Stimulated activated CD8-positive, alpha-beta memory T cell treated with anti-CD3 and anti-CD28 coated beads, Interleukin-7, amount 100 ng/mL, for 24 hours (primary cell): ENCODE measurements at regions not wholly inside any gene's neighbourhood (a gene's known extent, or its start where the extent isn't known, plus 50 kb on each side); places are given as distances from the start of the nearest gene placed in this dataset.

Experiments used
- DNase-seq: peaks from one replicate; pipeline ENCODE4 v3.0.0-alpha.2; 2020; ENCODE audit warnings: low read depth

- DNase-seq: no peak
Observed at GRCh38 chr16:74232806-74233465, 63.7 kb upstream of the PSMD7 start.

GRCh38 chr16:74230126-74230525 lies 66.5 kb upstream of the PSMD7 start:
- no peak for DNase-seq

GRCh38 chr16:74226338-74226954 lies 70.2 kb upstream of the PSMD7 start:
- DNase-seq: no peak

- no peak for DNase-seq
Observed at GRCh38 chr16:74224828-74225612, 71.6 kb upstream of the PSMD7 start.

- DNase-seq: no peak
Observed at GRCh38 chr16:74221828-74222227, 74.8 kb upstream of the PSMD7 start.

- no peak for DNase-seq
Observed at GRCh38 chr16:74219706-74220105, 76.9 kb upstream of the PSMD7 start.

- no peak for DNase-seq
Observed at GRCh38 chr16:74218871-74219270, 77.7 kb upstream of the PSMD7 start.

- no peak for DNase-seq
Observed at GRCh38 chr16:74216319-74216718, 80.3 kb upstream of the PSMD7 start.

- no peak for DNase-seq
Observed at GRCh38 chr16:74215249-74215648, 81.4 kb upstream of the PSMD7 start.

GRCh38 chr16:74213372-74213771 lies 83.2 kb upstream of the PSMD7 start:
- DNase-seq: no peak

GRCh38 chr16:74210245-74210644 lies 86.4 kb upstream of the PSMD7 start:
- DNase-seq: no peak

- DNase-seq: no peak
Observed at GRCh38 chr16:74202009-74202408, 94.6 kb upstream of the PSMD7 start.

- DNase-seq: no peak
Observed at GRCh38 chr16:74201576-74201975, 95.0 kb upstream of the PSMD7 start.

- DNase-seq: no peak
Observed at GRCh38 chr16:74200921-74201320, 95.7 kb upstream of the PSMD7 start.

- no peak for DNase-seq
Observed at GRCh38 chr16:74199842-74200124, 96.8 kb upstream of the PSMD7 start.

- no peak for DNase-seq
Observed at GRCh38 chr16:74199066-74199841, 97.4 kb upstream of the PSMD7 start.

- DNase-seq: no peak
Observed at GRCh38 chr16:74192281-74192797, 104.3 kb upstream of the PSMD7 start.

- no peak for DNase-seq
Observed at GRCh38 chr16:74190292-74190691, 106.3 kb upstream of the PSMD7 start.

- DNase-seq: no peak
Observed at GRCh38 chr16:74188856-74189255, 107.8 kb upstream of the PSMD7 start.

GRCh38 chr16:74186561-74186971 lies 110.0 kb upstream of the PSMD7 start:
- DNase-seq: no peak

- no peak for DNase-seq
Observed at GRCh38 chr16:74184839-74185238, 111.8 kb upstream of the PSMD7 start.

- no peak for DNase-seq
Observed at GRCh38 chr16:74183601-74184360, 112.8 kb upstream of the PSMD7 start.
